H9 (cell line): ENCODE measurements at regions not wholly inside any gene's neighbourhood (a gene's known extent, or its start where the extent isn't known, plus 50 kb on each side); places are given as distances from the start of the nearest gene placed in this dataset.

ENCODE experiments used
- DNase-seq: peaks from one replicate; pipeline ENCODE4 v3.0.0-alpha.2; 2017
- H2AFZ ChIP-seq: one replicate; pipeline ENCODE4 v1.6.1; 2013; ENCODE audit warnings: mild to moderate bottlenecking, low read length, control low read depth, moderate library complexity
- H2AK5ac ChIP-seq: 2 replicates; pipeline ENCODE4 v1.6.1; 2013; ENCODE audit warnings: low read length, control low read depth, mixed read lengths; ENCODE audit not compliant: insufficient read length
- H2BK120ac ChIP-seq: one replicate; pipeline ENCODE4 v1.6.1; 2013; ENCODE audit warnings: low read depth, mild to moderate bottlenecking, low read length, control low read depth, inconsistent platforms; ENCODE audit not compliant: poor library complexity, severe bottlenecking
- H2BK12ac ChIP-seq: 2 replicates; pipeline ENCODE4 v1.6.1; 2013; ENCODE audit warnings: low read length, control low read depth, mixed read lengths, low read depth; ENCODE audit not compliant: insufficient read length
- H2BK15ac ChIP-seq: 2 replicates; pipeline ENCODE4 v1.6.1; 2013; ENCODE audit warnings: low read depth, low read length, control low read depth
- H2BK20ac ChIP-seq: one replicate; pipeline ENCODE4 v1.6.1; 2013; ENCODE audit warnings: low read depth, mild to moderate bottlenecking, low read length, control low read depth, inconsistent platforms; ENCODE audit not compliant: poor library complexity, severe bottlenecking
- H2BK5ac ChIP-seq: 2 replicates; pipeline ENCODE4 v1.6.1; 2013; ENCODE audit warnings: low read length, control low read depth, mixed read lengths; ENCODE audit not compliant: insufficient read length
- H3K14ac ChIP-seq: 2 replicates; pipeline ENCODE4 v1.6.1; 2013; ENCODE audit warnings: low read length, control low read depth; ENCODE audit not compliant: insufficient read depth
- H3K18ac ChIP-seq: 2 replicates; pipeline ENCODE4 v1.6.1; 2013; ENCODE audit warnings: low read depth, mild to moderate bottlenecking, mixed read lengths, low read length, control low read depth; ENCODE audit not compliant: insufficient read length
- H3K23ac ChIP-seq: 2 replicates; pipeline ENCODE4 v1.6.1; 2013; ENCODE audit warnings: low read length, control low read depth, mixed read lengths, low read depth; ENCODE audit not compliant: insufficient read length
- H3K23me2 ChIP-seq: 2 replicates; pipeline ENCODE4 v1.6.1; 2013; ENCODE audit warnings: low read depth, mild to moderate bottlenecking, mixed read lengths, low read length, control low read depth; ENCODE audit not compliant: insufficient read length, poor library complexity, severe bottlenecking
- H3K27ac ChIP-seq: 2 replicates; pipeline ENCODE4 v1.5.1; 2013; ENCODE audit warnings: low read length, control low read depth, mixed read lengths, low read depth; ENCODE audit not compliant: insufficient read length
- H3K27me3 ChIP-seq: 2 replicates; pipeline ENCODE4 v1.6.1; 2013; ENCODE audit warnings: low read length, control low read depth, inconsistent platforms; ENCODE audit not compliant: insufficient read depth
- H3K4ac ChIP-seq: 2 replicates; pipeline ENCODE4 v1.6.1; 2013; ENCODE audit warnings: low read depth, mild to moderate bottlenecking, control low read depth, inconsistent platforms, low read length, moderate library complexity
- H3K4me1 ChIP-seq: 2 replicates; pipeline ENCODE4 v1.6.1; 2013; ENCODE audit warnings: low read length, control low read depth, inconsistent platforms; ENCODE audit not compliant: insufficient read depth
- H3K4me2 ChIP-seq: 2 replicates; pipeline ENCODE4 v1.6.1; 2013; ENCODE audit warnings: low read length, control low read depth, mixed read lengths; ENCODE audit not compliant: insufficient read length, insufficient read depth
- H3K56ac ChIP-seq: 2 replicates; pipeline ENCODE4 v1.6.1; 2013; ENCODE audit warnings: low read depth, mild to moderate bottlenecking, mixed read lengths, low read length, control low read depth; ENCODE audit not compliant: insufficient read length
- H3K79me1 ChIP-seq: 2 replicates; pipeline ENCODE4 v1.6.1; 2013; ENCODE audit warnings: low read depth, mild to moderate bottlenecking, moderate library complexity, low read length, control low read depth, inconsistent platforms; ENCODE audit not compliant: insufficient read depth, poor library complexity, severe bottlenecking
- H3K79me2 ChIP-seq: 2 replicates; pipeline ENCODE4 v1.6.1; 2013; ENCODE audit warnings: low read length, control low read depth, inconsistent platforms; ENCODE audit not compliant: insufficient read depth
- H3K9ac ChIP-seq: 2 replicates; pipeline ENCODE4 v1.6.1; 2013; ENCODE audit warnings: low read length, control low read depth, mixed read lengths; ENCODE audit not compliant: insufficient read length; ENCODE audit errors: extremely low read depth
- H3K9me3 ChIP-seq: one replicate; pipeline ENCODE4 v1.6.1; 2013; ENCODE audit warnings: low read depth, low read length, inconsistent platforms; ENCODE audit not compliant: control insufficient read depth
- H3T11ph ChIP-seq: one replicate; pipeline ENCODE4 v1.6.1; 2013; ENCODE audit warnings: mild to moderate bottlenecking, low read length, control low read depth, inconsistent platforms
- H4K20me1 ChIP-seq: one replicate; pipeline ENCODE4 v1.6.1; 2013; ENCODE audit not compliant: control insufficient read depth, insufficient read length, insufficient read depth
- H4K5ac ChIP-seq: 2 replicates; pipeline ENCODE4 v1.6.1; 2013; ENCODE audit warnings: low read depth, mild to moderate bottlenecking, mixed read lengths, low read length, control low read depth; ENCODE audit not compliant: insufficient read length
- H4K8ac ChIP-seq: replicated peaks from 2 replicates; pipeline ENCODE4 v1.6.1; 2013; ENCODE audit warnings: low read length, control low read depth, mixed read lengths, low read depth; ENCODE audit not compliant: insufficient read length
- H4K91ac ChIP-seq: 2 replicates; pipeline ENCODE4 v1.6.1; 2013; ENCODE audit warnings: low read depth, mild to moderate bottlenecking, moderate library complexity, mixed read lengths, low read length, control low read depth; ENCODE audit not compliant: insufficient read length
- H3K27ac Mint-ChIP-seq, 3 experiments: 2 replicates in 2 of 3; 3 replicates in 1 of 3; pipeline ENCODE4 v1.8.0; 2020 to 2021; ENCODE audit warnings: mixed read lengths in 3 of 3, mild to moderate bottlenecking in 1 of 3, moderate library complexity in 1 of 3
- H3K27me3 Mint-ChIP-seq: 2 replicates; pipeline ENCODE4 v1.8.0; 2021; ENCODE audit warnings: low read depth, mild to moderate bottlenecking, moderate library complexity, mixed read lengths
- H3K36me3 Mint-ChIP-seq, 3 experiments: 2 replicates in 2 of 3; 3 replicates in 1 of 3; pipeline ENCODE4 v1.8.0; 2020 to 2021; ENCODE audit warnings: low read depth in 3 of 3, mixed read lengths in 3 of 3; ENCODE audit not compliant: insufficient read depth in 1 of 3
- H3K4me1 Mint-ChIP-seq, 2 experiments: 2 replicates each; pipeline ENCODE4 v1.8.0; 2020; ENCODE audit warnings: mixed read lengths in 2 of 2
- H3K4me3 Mint-ChIP-seq, 2 experiments: 2 replicates in 1 of 2; 3 replicates in 1 of 2; pipeline ENCODE4 v1.8.0; 2020 to 2021; ENCODE audit warnings: mild to moderate bottlenecking in 2 of 2, mixed read lengths in 2 of 2, moderate library complexity in 1 of 2
- H3K9me3 Mint-ChIP-seq, 2 experiments: 2 replicates in 1 of 2; 3 replicates in 1 of 2; pipeline ENCODE4 v1.8.0; 2020; ENCODE audit warnings: mild to moderate bottlenecking in 2 of 2, mixed read lengths in 2 of 2, moderate library complexity in 1 of 2
- WGBS: extraction: QIAGEN DNeasy Blood & Tissue Kit; methylation state at CpG from one replicate; pipeline ENCODE4 v1.1.7; 2013; ENCODE audit warnings: missing lambda C conversion rate, low lambda C conversion rate, mixed read lengths; ENCODE audit not compliant: insufficient read length; ENCODE audit errors: extremely low coverage; 5-methylcytosine and 5-hydroxymethylcytosine counted together
- TF ChIP-seq, protein P1 (sequence below): fragments of 200-600 bp; sonication (generic); conservative IDR thresholded peaks from 3 replicates; pipeline ENCODE4 v1.8.0; 2021; ENCODE audit warnings: antibody characterized with exemption, mild to moderate bottlenecking

DNA sequence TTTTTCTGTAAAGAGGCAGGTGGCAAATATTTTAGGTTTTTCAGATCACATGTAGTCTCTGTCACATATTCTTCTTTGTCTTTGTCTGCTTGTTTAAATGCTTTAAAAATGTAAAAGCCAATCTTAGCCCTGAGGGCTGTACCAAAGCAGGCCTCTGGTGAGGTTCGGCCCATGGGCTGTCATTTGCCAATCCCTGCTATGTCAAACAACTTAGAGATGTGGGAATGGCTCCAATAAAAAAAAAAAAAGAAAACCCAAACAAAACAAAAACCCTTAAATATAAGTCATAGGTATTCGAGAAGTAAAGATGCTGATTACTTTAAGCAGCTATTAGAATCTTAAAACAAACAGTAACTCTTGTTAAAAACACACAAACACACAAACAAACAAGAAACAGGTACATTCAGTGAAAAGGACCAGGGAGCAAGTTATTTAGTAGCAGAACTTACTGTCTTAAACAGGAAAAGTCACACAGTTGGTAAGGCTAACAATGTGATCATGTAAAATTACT, 61.4 kb upstream of the NAMPT start:
- peaks cover 13 to 14% (median 13%) of the 10 kb centered on the region in 3 experiments; a peak in 6 of 7 replicates for H3K36me3 Mint-ChIP-seq
- no peak overlapping the region for H4K91ac ChIP-seq
- H3K9me3 ChIP-seq: peaks cover 18% of the 10 kb centered on the region
- no peaks in the 10 kb centered on the region; the same call in 1 of the 2 replicates for H3K27me3 Mint-ChIP-seq
- no peak overlapping the region for H2BK20ac ChIP-seq
- H3K4me3 Mint-ChIP-seq: no peak overlapping the region
- no peaks in the 10 kb centered on the region for H3K23me2 ChIP-seq
- no CpG with 5 or more reads among the region's 2 CpGs for WGBS
- no peak overlapping the region for H2BK5ac ChIP-seq
- no peak overlapping the region for H2AFZ ChIP-seq
- H3K4me2 ChIP-seq: no peak overlapping the region
- H2BK120ac ChIP-seq: no peak overlapping the region
- H3K4me1 ChIP-seq: no peaks in the 10 kb centered on the region
- no peak overlapping the region for H3K56ac ChIP-seq
- TF ChIP-seq, protein P1, sequence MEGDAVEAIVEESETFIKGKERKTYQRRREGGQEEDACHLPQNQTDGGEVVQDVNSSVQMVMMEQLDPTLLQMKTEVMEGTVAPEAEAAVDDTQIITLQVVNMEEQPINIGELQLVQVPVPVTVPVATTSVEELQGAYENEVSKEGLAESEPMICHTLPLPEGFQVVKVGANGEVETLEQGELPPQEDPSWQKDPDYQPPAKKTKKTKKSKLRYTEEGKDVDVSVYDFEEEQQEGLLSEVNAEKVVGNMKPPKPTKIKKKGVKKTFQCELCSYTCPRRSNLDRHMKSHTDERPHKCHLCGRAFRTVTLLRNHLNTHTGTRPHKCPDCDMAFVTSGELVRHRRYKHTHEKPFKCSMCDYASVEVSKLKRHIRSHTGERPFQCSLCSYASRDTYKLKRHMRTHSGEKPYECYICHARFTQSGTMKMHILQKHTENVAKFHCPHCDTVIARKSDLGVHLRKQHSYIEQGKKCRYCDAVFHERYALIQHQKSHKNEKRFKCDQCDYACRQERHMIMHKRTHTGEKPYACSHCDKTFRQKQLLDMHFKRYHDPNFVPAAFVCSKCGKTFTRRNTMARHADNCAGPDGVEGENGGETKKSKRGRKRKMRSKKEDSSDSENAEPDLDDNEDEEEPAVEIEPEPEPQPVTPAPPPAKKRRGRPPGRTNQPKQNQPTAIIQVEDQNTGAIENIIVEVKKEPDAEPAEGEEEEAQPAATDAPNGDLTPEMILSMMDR: no peak
- no peak overlapping the region for H2AK5ac ChIP-seq
- no peaks in the 10 kb centered on the region for H3K79me1 ChIP-seq
- H3K27ac ChIP-seq: no peak overlapping the region
- H2BK12ac ChIP-seq: no peak overlapping the region
- no peak overlapping the region for H3T11ph ChIP-seq
- H3K27me3 ChIP-seq: no peaks in the 10 kb centered on the region
- peak overlapping the region in 1 of 3 experiments; percentile 49; a peak in 1 of 7 replicates for H3K27ac Mint-ChIP-seq
- no peak overlapping the region for H3K14ac ChIP-seq
- H4K5ac ChIP-seq: no peak overlapping the region
- H3K18ac ChIP-seq: no peak overlapping the region
- H4K8ac ChIP-seq: no peak overlapping the region
- H3K79me2 ChIP-seq: no peaks in the 10 kb centered on the region
- no peak overlapping the region for H3K9ac ChIP-seq
- H3K4me1 Mint-ChIP-seq: no peaks in the 10 kb centered on the region
- H3K23ac ChIP-seq: no peak overlapping the region
- H3K4ac ChIP-seq: no peak overlapping the region
- peaks cover 20 to 32% of the 10 kb centered on the region in 2 experiments for H3K9me3 Mint-ChIP-seq
- no peak for DNase-seq
- no peak overlapping the region for H2BK15ac ChIP-seq
- no peaks in the 10 kb centered on the region for H4K20me1 ChIP-seq
